ENCODE measurements at regions not wholly inside any gene's neighbourhood (a gene's known extent, or its start where the extent isn't known, plus 50 kb on each side); places are given as distances from the start of the nearest gene placed in this dataset.

- FAIRE-seq, result no peak
- DNase-seq (ENCODE audit: insufficient read length, low spot score), result no peak
- no peak for TF ChIP-seq POLR2A (IDR thresholded peaks at IDR 0.05; ENCODE audit: low read depth, low read length)
Observed at GRCh38 chr13:99830931-99831330, 140.6 kb downstream of the ZIC5 start.

DNA sequence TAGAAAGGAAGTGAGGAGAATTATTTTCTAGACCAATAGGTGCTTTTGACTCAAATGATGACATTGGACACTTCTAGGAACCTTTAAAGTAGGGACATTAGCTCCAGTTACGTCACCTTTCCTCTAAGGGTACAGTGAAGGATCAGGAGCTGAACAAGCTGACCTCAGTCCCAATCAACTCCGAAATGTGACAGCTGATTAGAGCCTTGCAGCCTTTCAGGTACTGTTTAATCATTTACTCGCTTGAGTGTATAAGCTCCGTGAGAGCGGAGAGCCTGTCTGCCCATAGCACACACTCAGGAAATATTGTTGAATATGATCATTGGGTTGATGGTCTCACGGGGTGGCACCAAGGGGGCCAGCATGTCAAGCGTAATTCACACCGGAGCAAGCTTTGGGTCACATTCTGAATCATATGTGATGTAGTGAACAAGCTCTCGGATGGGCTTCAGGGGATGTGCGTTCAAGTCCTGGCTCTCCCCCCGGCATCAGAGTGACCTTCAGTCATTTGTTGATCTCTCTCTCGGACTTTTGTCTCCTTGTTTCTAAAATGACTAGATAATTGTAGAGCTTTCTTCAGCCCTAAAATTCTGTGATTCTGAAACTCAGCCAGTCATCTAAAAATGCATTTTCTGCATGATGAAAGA, 141.9 kb downstream of the ZIC5 start:
- DNase-seq (ENCODE audit: insufficient read length, low spot score) (no peak), FAIRE-seq (no peak)
- TF ChIP-seq POLR2A (IDR thresholded peaks at IDR 0.05; ENCODE audit: low read depth, low read length), result no peak

- DNase-seq (ENCODE audit: insufficient read length, low spot score), result no peak
- no peak for FAIRE-seq
- TF ChIP-seq POLR2A (IDR thresholded peaks at IDR 0.05; ENCODE audit: low read depth, low read length), result no peak
Observed at GRCh38 chr13:99829161-99829560, 142.4 kb downstream of the ZIC5 start.

DNA sequence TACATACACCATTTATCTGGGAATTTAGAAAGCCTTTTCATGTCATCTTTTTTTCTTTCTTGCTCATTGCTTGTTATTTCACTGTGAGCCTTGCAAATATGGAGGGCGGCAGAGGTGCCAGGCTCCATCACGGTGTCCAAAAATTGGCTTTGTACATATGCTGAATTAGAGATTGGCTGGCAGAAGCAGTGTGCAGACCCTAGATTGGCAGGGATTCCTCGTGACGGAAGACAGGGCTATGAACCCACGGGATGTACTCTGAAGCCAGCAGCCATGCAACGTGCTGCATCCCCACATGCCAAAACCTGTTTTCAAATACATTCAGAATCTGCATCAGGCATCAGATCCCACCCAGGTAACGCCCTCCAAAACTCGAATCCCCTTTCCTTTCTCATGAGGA, 142.8 kb downstream of the ZIC5 start:
- FAIRE-seq (no peak), DNase-seq (ENCODE audit: insufficient read length, low spot score) (no peak)
- no peak for TF ChIP-seq POLR2A (IDR thresholded peaks at IDR 0.05; ENCODE audit: low read depth, low read length)

DNA sequence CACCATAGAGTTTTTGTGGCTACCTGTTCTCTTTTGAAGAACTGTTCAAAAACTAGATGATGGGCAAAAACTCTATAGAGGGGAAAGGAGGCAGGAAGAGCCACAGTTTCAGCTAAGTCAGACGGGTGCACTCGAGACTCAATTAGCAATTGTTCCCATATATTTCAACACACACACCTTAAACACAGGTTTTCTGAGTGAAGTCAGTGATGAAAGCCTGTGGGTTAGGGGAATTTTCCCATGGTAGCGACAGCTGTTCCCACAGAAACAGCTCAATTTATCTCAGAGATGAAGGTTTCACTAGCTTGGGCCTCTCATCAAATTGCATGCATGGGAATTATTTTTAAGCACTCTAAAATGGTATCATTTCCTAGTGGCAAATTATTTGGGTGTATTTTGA, 143.4 kb downstream of the ZIC5 start:
- FAIRE-seq (no peak), DNase-seq (ENCODE audit: insufficient read length, low spot score) (no peak)
- no peak for TF ChIP-seq POLR2A (IDR thresholded peaks at IDR 0.05; ENCODE audit: low read depth, low read length)

GRCh38 chr13:99827011-99827772, 144.4 kb downstream of the ZIC5 start:
- DNase-seq (ENCODE audit: insufficient read length, low spot score) (no peak), FAIRE-seq (no peak)
- TF ChIP-seq POLR2A (IDR thresholded peaks at IDR 0.05; ENCODE audit: low read depth, low read length), result no peak

GRCh38 chr13:99823961-99824360, 147.6 kb downstream of the ZIC5 start:
- no peak for TF ChIP-seq POLR2A (IDR thresholded peaks at IDR 0.05; ENCODE audit: low read depth, low read length)
- FAIRE-seq (no peak), DNase-seq (ENCODE audit: insufficient read length, low spot score) (no peak)

DNA sequence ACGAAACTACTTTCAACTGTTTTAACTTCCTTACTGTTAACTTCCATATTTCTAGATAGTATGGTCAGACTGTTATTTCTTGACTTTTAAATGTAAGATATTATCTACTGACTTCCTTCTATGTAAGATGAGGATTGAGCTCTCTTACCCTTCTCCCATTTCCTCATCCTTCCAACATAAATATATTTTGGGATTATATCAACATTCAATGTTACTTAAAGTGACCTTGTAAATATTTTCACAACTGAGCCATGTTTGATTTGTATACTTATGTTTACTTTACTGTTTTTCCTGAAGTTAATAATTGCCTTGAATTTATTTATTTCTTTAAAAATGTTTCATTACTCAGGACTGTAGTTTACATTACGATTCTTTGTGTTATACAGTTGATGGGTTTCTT, 148.7 kb downstream of the ZIC5 start:
- no peak for TF ChIP-seq POLR2A (IDR thresholded peaks at IDR 0.05; ENCODE audit: low read depth, low read length)
- FAIRE-seq (no peak), DNase-seq (ENCODE audit: insufficient read length, low spot score) (no peak)

- TF ChIP-seq POLR2A (IDR thresholded peaks at IDR 0.05; ENCODE audit: low read depth, low read length), result no peak
- no peak for FAIRE-seq
- no peak for DNase-seq (ENCODE audit: insufficient read length, low spot score)
Observed at GRCh38 chr13:99821741-99822140, 149.8 kb downstream of the ZIC5 start.

- DNase-seq (ENCODE audit: insufficient read length, low spot score) (no peak), FAIRE-seq (no peak)
- no peak for TF ChIP-seq POLR2A (IDR thresholded peaks at IDR 0.05; ENCODE audit: low read depth, low read length)
Observed at GRCh38 chr13:99819967-99820366, 151.6 kb downstream of the ZIC5 start.

GRCh38 chr13:99816321-99816720, 155.2 kb downstream of the ZIC5 start:
- FAIRE-seq, result no peak
- TF ChIP-seq POLR2A (IDR thresholded peaks at IDR 0.05; ENCODE audit: low read depth, low read length), result no peak
- no peak for DNase-seq (ENCODE audit: insufficient read length, low spot score)

DNA sequence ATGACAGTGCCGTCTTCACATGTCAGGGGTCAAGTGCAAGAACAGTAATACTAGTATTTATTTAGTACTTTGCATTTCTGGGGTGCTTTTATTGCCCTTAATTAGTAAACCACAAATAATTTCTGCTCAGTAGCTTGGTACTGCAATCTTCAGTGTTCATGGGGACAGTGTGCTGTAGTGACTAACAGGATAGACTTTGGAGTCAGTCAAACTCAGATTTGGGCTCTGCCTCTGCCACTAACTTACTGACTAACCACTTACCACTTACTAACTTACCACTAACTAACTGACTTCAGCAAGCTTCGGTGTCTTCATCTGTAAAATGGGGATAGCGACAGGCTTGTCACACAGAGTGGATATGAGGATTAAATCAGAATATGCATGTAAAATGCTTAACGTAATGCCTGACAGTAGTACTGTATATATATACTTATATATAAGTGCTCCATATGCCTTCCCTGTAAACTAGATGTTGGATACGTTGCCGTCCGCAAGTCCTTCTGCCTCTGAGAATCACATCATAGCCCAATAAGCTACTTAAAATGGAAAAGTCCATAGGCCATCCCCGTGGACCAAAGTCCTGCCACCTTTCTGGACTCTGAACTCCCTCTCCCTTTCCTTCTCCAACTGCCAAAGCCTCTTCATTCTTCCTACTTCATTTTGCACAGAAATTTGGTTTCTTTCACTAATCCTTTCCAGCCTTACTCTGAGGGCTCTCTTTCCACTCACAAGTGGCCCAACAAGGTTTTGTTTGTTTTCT, 158.1 kb downstream of the ZIC5 start:
- FAIRE-seq (peak; percentile 74), DNase-seq (ENCODE audit: insufficient read length, low spot score) (no peak)
- TF ChIP-seq POLR2A (IDR thresholded peaks at IDR 0.05; ENCODE audit: low read depth, low read length), result no peak

DNA sequence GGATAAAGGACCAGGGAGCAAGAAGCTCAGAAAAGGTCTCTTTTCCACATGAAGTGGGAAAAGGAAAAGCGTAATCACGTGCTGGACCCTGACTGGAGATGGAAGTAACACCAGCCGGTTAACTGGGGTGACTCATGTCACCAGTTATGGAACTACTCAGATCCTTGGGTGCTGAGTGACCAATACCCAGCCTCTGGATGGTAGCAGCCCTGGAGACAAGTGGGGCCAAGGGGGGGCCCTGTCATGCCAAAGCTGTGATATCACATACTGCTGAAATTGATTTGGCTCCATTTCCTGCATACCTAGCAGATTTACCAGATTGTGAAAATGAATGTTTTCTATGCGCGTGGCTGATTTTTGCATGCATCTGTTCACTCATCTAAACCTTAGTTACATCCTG, 158.9 kb downstream of the ZIC5 start:
- DNase-seq (ENCODE audit: insufficient read length, low spot score), result peak; percentile 98
- no peak for TF ChIP-seq POLR2A (IDR thresholded peaks at IDR 0.05; ENCODE audit: low read depth, low read length)
- FAIRE-seq, result peak; percentile 100

GRCh38 chr13:99811067-99811700, 160.4 kb downstream of the ZIC5 start:
- FAIRE-seq, result no peak
- no peak for DNase-seq (ENCODE audit: insufficient read length, low spot score)
- no peak for TF ChIP-seq POLR2A (IDR thresholded peaks at IDR 0.05; ENCODE audit: low read depth, low read length)
